GM12875 (cell line): ENCODE measurements at regions not wholly inside any gene's neighbourhood (a gene's known extent, or its start where the extent isn't known, plus 50 kb on each side); places are given as distances from the start of the nearest gene placed in this dataset.

Experiments used
- H3K4me3 ChIP-seq: one replicate; pipeline ENCODE4 v1.5.1; 2011; ENCODE audit warnings: low read depth, low read length, control low read depth
- CTCF ChIP-seq: IDR thresholded peaks from 2 replicates; pipeline ENCODE4 v1.5.1; 2011; ENCODE audit warnings: low read depth, mild to moderate bottlenecking, control low read depth, inconsistent platforms, low read length, moderate library complexity, borderline replicate concordance; ENCODE audit not compliant: insufficient read depth

GRCh38 chr1:14049965-14050364 lies 350.0 kb downstream of the PRDM2 start:
- no peak overlapping the region for H3K4me3 ChIP-seq
- TF ChIP-seq CTCF, result no peak

GRCh38 chr1:14055442-14056223 lies 355.6 kb downstream of the PRDM2 start:
- no peak overlapping the region for H3K4me3 ChIP-seq
- no peak for TF ChIP-seq CTCF

GRCh38 chr1:14057640-14058039 lies 357.7 kb downstream of the PRDM2 start:
- TF ChIP-seq CTCF, result no peak
- H3K4me3 ChIP-seq, result no peak overlapping the region

GRCh38 chr1:14061204-14061603 lies 361.2 kb downstream of the PRDM2 start:
- TF ChIP-seq CTCF, result no peak

GRCh38 chr1:14061722-14062121 lies 361.7 kb downstream of the PRDM2 start:
- TF ChIP-seq CTCF, result no peak

More at GRCh38 chr1:14061204-14061603, 361.2 kb downstream of the PRDM2 start:
- H3K4me3 ChIP-seq, result no peak overlapping the region

GRCh38 chr1:14062669-14063068 lies 362.7 kb downstream of the PRDM2 start:
- no peak for TF ChIP-seq CTCF
- no peak overlapping the region for H3K4me3 ChIP-seq

More at GRCh38 chr1:14061722-14062121, 361.7 kb downstream of the PRDM2 start:
- no peak overlapping the region for H3K4me3 ChIP-seq
